ENCODE measurements at regions not wholly inside any gene's neighbourhood (a gene's known extent, or its start where the extent isn't known, plus 50 kb on each side); places are given as distances from the start of the nearest gene placed in this dataset.

GRCh38 chr14:85978582-85979250 is 448.8 kb downstream of the FLRT2 start:
- Histone ChIP-seq H3K4me3 (ENCODE audit: insufficient read depth, low read depth, low read length) (no peak overlapping the region), H4K20me1 (ENCODE audit: insufficient read depth, low read length) (no peaks in the 10 kb centered on the region), H3K9me3 (ENCODE audit: insufficient read depth, low read depth, low read length) (no peaks in the 10 kb centered on the region), H3K27ac (ENCODE audit: low read depth, low read length) (no peak overlapping the region), H3K36me3 (ENCODE audit: insufficient read depth, low read length) (no peaks in the 10 kb centered on the region), H3K9ac (ENCODE audit: low read length) (no peak overlapping the region), H3K4me2 (ENCODE audit: low read length) (no peak overlapping the region), H2AFZ (ENCODE audit: low read depth, low read length) (no peak overlapping the region), H3K27me3 (ENCODE audit: insufficient read depth, low read length) (no peaks in the 10 kb centered on the region), H3K79me2 (ENCODE audit: insufficient read depth, low read length) (no peaks in the 10 kb centered on the region), H3K4me1 (ENCODE audit: insufficient read depth, low read length) (no peaks in the 10 kb centered on the region)
- Mint-ChIP-seq H3K36me3 (ENCODE audit: low read depth, unreplicated experiment) (no peaks in the 10 kb centered on the region), H3K9me3 (ENCODE audit: unreplicated experiment) (peaks cover 3% of the 10 kb centered on the region), H3K27ac (ENCODE audit: unreplicated experiment) (no peak overlapping the region), H3K4me1 (ENCODE audit: low read depth, unreplicated experiment) (no peaks in the 10 kb centered on the region), H3K27me3 (ENCODE audit: low read depth, unreplicated experiment) (no peaks in the 10 kb centered on the region), H3K4me3 (ENCODE audit: unreplicated experiment) (no peak overlapping the region)
- FAIRE-seq (no peak), DNase-seq (ENCODE audit: low read depth) (no peak)
- no peak for TF ChIP-seq CTCF (IDR thresholded peaks at IDR 0.05; ENCODE audit: insufficient read depth, low read depth, low read length)
- no peak for TF ChIP-seq EZH2 (IDR thresholded peaks at IDR 0.05; ENCODE audit: insufficient read depth, low read length)

- Histone ChIP-seq H3K4me3 (ENCODE audit: insufficient read depth, low read depth, low read length) (no peak overlapping the region), H3K79me2 (ENCODE audit: insufficient read depth, low read length) (no peaks in the 10 kb centered on the region), H3K9ac (ENCODE audit: low read length) (no peak overlapping the region), H3K9me3 (ENCODE audit: insufficient read depth, low read depth, low read length) (no peaks in the 10 kb centered on the region), H3K4me2 (ENCODE audit: low read length) (no peak overlapping the region), H3K27ac (ENCODE audit: low read depth, low read length) (no peak overlapping the region), H2AFZ (ENCODE audit: low read depth, low read length) (no peak overlapping the region), H3K36me3 (ENCODE audit: insufficient read depth, low read length) (no peaks in the 10 kb centered on the region), H4K20me1 (ENCODE audit: insufficient read depth, low read length) (no peaks in the 10 kb centered on the region), H3K27me3 (ENCODE audit: insufficient read depth, low read length) (no peaks in the 10 kb centered on the region), H3K4me1 (ENCODE audit: insufficient read depth, low read length) (no peaks in the 10 kb centered on the region)
- no peaks in the 10 kb centered on the region for H3K4me1 Mint-ChIP-seq (ENCODE audit: low read depth, unreplicated experiment)
- H3K27me3 Mint-ChIP-seq (ENCODE audit: low read depth, unreplicated experiment) = no peaks in the 10 kb centered on the region
- H3K9me3 Mint-ChIP-seq (ENCODE audit: unreplicated experiment) = peaks cover 5% of the 10 kb centered on the region
- DNase-seq (ENCODE audit: low read depth) (no peak), FAIRE-seq (no peak)
- no peaks in the 10 kb centered on the region for H3K36me3 Mint-ChIP-seq (ENCODE audit: low read depth, unreplicated experiment)
- no peak overlapping the region for H3K4me3 Mint-ChIP-seq (ENCODE audit: unreplicated experiment)
- no peak overlapping the region for H3K27ac Mint-ChIP-seq (ENCODE audit: unreplicated experiment)
- TF ChIP-seq EZH2 (IDR thresholded peaks at IDR 0.05; ENCODE audit: insufficient read depth, low read length) = no peak
- TF ChIP-seq CTCF (IDR thresholded peaks at IDR 0.05; ENCODE audit: insufficient read depth, low read depth, low read length) = no peak
These were observed 444.7 kb downstream of the FLRT2 start for GRCh38 chr14:85974602-85975001.

GRCh38 chr14:85963486-85963885 is 433.5 kb downstream of the FLRT2 start:
- Histone ChIP-seq H3K36me3 (ENCODE audit: insufficient read depth, low read length) (no peaks in the 10 kb centered on the region), H3K4me1 (ENCODE audit: insufficient read depth, low read length) (no peaks in the 10 kb centered on the region), H2AFZ (ENCODE audit: low read depth, low read length) (no peak overlapping the region), H3K9ac (ENCODE audit: low read length) (no peak overlapping the region), H3K4me3 (ENCODE audit: insufficient read depth, low read depth, low read length) (no peak overlapping the region), H4K20me1 (ENCODE audit: insufficient read depth, low read length) (no peaks in the 10 kb centered on the region), H3K27me3 (ENCODE audit: insufficient read depth, low read length) (no peaks in the 10 kb centered on the region), H3K9me3 (ENCODE audit: insufficient read depth, low read depth, low read length) (no peaks in the 10 kb centered on the region), H3K27ac (ENCODE audit: low read depth, low read length) (no peak overlapping the region), H3K79me2 (ENCODE audit: insufficient read depth, low read length) (no peaks in the 10 kb centered on the region), H3K4me2 (ENCODE audit: low read length) (no peak overlapping the region)
- no peaks in the 10 kb centered on the region for H3K36me3 Mint-ChIP-seq (ENCODE audit: low read depth, unreplicated experiment)
- peaks cover 14% of the 10 kb centered on the region for H3K4me1 Mint-ChIP-seq (ENCODE audit: low read depth, unreplicated experiment)
- no peak overlapping the region for H3K4me3 Mint-ChIP-seq (ENCODE audit: unreplicated experiment)
- TF ChIP-seq CTCF (IDR thresholded peaks at IDR 0.05; ENCODE audit: insufficient read depth, low read depth, low read length) (no peak), EZH2 (IDR thresholded peaks at IDR 0.05; ENCODE audit: insufficient read depth, low read length) (no peak)
- H3K9me3 Mint-ChIP-seq (ENCODE audit: unreplicated experiment) = no peaks in the 10 kb centered on the region
- no peak overlapping the region for H3K27ac Mint-ChIP-seq (ENCODE audit: unreplicated experiment)
- H3K27me3 Mint-ChIP-seq (ENCODE audit: low read depth, unreplicated experiment) = no peaks in the 10 kb centered on the region
- no peak for DNase-seq (ENCODE audit: low read depth)
- FAIRE-seq = no peak
